ENCODE measurements at regions not wholly inside any gene's neighbourhood (a gene's known extent, or its start where the extent isn't known, plus 50 kb on each side); places are given as distances from the start of the nearest gene placed in this dataset.

DNA sequence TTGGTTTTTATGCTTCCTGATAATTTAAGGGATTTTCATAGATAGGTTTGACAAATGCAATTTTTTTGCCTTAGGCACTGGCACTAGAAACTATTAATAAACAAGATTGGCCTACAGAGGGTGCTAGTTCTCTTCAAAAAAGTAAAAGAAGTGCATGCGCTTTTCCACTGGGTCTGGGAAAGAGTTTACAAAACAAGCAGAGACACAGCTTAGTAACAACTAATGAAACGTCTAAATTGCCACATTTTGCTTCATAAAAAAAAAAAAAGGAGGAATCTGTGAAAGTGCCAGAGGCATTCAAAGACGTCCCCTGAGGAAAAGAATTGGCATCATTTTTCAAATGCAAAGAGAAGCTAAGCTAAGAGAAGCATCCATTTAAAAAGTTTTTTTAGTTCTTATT is 58.3 kb upstream of the EEA1 start:
- H3K9ac ChIP-seq, result no peak overlapping the region
- no peak overlapping the region for H3K4me2 ChIP-seq (ENCODE audit: low read length)
- H2AFZ ChIP-seq, result peak overlapping the region; percentile 69
- peaks cover 13% of the 10 kb centered on the region for H3K4me1 ChIP-seq
- H3K27me3 ChIP-seq (ENCODE audit: control insufficient read depth, insufficient read depth, low read length), result no peaks in the 10 kb centered on the region
- peak overlapping the region; percentile 52 for H3K27ac ChIP-seq
- no peaks in the 10 kb centered on the region for H3K9me3 ChIP-seq (ENCODE audit: control insufficient read depth, low read length)
- no peaks in the 10 kb centered on the region for H3K36me3 ChIP-seq (ENCODE audit: control insufficient read depth, insufficient read depth, low read length)
- no peak overlapping the region for H3K4me3 ChIP-seq (ENCODE audit: low read depth, low read length)
- peak; percentile 68 for TF ChIP-seq CTCF (IDR thresholded peaks at IDR 0.05)
- no peaks in the 10 kb centered on the region for H3K79me2 ChIP-seq

DNA sequence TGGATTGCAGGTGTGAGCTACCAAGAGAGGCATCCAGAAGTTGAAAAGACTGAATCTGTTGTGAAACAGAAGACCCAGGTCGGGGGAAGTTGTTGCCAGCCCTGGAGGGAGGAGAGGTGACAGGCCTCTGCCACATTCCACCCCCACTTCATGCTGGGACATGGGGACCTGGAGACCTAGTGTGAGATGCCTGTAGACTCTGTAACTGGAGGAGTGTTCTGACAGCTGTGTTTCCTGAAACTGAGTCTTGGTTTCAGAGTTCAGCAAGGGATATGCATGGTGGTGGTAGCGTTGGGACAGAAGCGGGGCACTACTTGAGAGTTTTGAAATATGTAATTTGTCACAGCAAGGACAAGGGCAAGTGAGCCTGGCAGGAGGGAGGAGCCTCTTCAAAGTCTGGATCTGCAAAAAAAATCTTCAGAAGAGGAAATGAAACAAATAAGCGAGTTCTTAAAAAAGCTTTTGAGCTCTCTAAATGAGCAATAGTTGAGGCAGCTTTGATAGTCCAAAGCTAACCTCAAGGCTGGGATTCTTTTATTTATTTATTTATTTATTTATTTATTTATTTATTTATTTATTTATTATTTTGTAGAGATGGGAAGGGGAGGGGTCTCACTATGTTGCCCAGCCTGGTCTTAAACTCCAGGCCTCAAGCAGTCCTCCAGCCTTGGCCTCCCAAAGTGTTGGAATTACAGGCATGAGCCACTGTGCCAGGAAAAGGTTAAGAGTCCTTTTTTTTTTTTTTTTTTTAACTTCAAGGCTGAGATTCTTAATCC is 58.9 kb upstream of the EEA1 start:
- H2AFZ ChIP-seq, result peak overlapping the region; percentile 69
- no peak overlapping the region for H3K4me2 ChIP-seq (ENCODE audit: low read length)
- H3K79me2 ChIP-seq, result no peaks in the 10 kb centered on the region
- no peak for TF ChIP-seq CTCF (IDR thresholded peaks at IDR 0.05)
- no peaks in the 10 kb centered on the region for H3K9me3 ChIP-seq (ENCODE audit: control insufficient read depth, low read length)
- no peak overlapping the region for H3K4me3 ChIP-seq (ENCODE audit: low read depth, low read length)
- H3K36me3 ChIP-seq (ENCODE audit: control insufficient read depth, insufficient read depth, low read length), result no peaks in the 10 kb centered on the region
- H3K4me1 ChIP-seq, result peaks cover 13% of the 10 kb centered on the region
- peak overlapping the region; percentile 52 for H3K27ac ChIP-seq
- H3K27me3 ChIP-seq (ENCODE audit: control insufficient read depth, insufficient read depth, low read length), result no peaks in the 10 kb centered on the region
- H3K9ac ChIP-seq, result no peak overlapping the region

- peak overlapping the region; percentile 22 for H3K27ac ChIP-seq
- H2AFZ ChIP-seq, result peak overlapping the region; percentile 54
- H3K4me2 ChIP-seq (ENCODE audit: low read length), result no peak overlapping the region
- H3K4me3 ChIP-seq (ENCODE audit: low read depth, low read length), result no peak overlapping the region
- no peak for TF ChIP-seq CTCF (IDR thresholded peaks at IDR 0.05)
- no peaks in the 10 kb centered on the region for H3K36me3 ChIP-seq (ENCODE audit: control insufficient read depth, insufficient read depth, low read length)
- H3K79me2 ChIP-seq, result no peaks in the 10 kb centered on the region
- H3K4me1 ChIP-seq, result peaks cover 13% of the 10 kb centered on the region
- H3K9me3 ChIP-seq (ENCODE audit: control insufficient read depth, low read length), result no peaks in the 10 kb centered on the region
- H3K9ac ChIP-seq, result no peak overlapping the region
- no peaks in the 10 kb centered on the region for H3K27me3 ChIP-seq (ENCODE audit: control insufficient read depth, insufficient read depth, low read length)
These were observed 59.6 kb upstream of the EEA1 start for GRCh38 chr12:92988622-92989130.

DNA sequence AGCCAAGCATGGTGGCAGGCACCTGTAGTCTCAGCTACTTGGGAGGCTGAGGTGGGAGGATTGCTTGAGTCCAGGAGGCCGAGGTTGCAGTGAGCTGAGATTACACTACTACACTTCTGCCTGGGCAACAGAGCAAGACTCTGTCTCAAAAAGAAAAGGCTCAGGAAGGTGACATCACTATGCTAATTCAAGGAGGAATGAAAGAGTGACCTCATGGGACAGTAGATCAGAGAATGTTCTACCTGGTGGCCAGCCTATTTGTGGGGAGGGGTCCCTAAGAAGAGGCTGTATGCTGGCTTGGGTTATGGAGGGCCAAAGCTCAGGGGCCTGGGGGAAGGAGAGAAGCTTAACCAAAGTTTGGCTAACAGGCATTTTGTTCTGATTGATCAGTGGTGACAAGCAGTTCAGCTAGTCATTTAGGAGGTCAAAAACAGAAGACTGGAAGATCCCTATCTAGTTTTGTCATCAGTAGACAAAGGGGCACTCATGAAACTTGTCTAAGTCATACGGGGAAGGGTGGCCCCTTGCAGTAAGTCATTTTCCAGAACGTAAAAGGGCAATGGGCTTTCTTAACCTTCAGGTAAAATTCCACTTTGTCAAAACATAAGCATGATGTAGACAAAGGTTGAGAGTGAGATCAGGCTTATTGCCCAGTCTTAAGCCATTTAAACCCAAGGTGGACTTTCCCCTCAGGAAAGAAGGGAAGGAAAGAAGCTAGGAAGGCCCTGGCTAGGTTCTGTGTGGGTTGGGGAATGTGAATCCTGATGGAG is 60.8 kb upstream of the EEA1 start:
- no peak for TF ChIP-seq CTCF (IDR thresholded peaks at IDR 0.05)
- no peaks in the 10 kb centered on the region for H3K79me2 ChIP-seq
- H3K4me2 ChIP-seq (ENCODE audit: low read length), result no peak overlapping the region
- no peaks in the 10 kb centered on the region for H3K36me3 ChIP-seq (ENCODE audit: control insufficient read depth, insufficient read depth, low read length)
- no peak overlapping the region for H3K9ac ChIP-seq
- H3K27me3 ChIP-seq (ENCODE audit: control insufficient read depth, insufficient read depth, low read length), result no peaks in the 10 kb centered on the region
- H3K4me1 ChIP-seq, result peaks cover 13% of the 10 kb centered on the region
- H3K27ac ChIP-seq, result no peak overlapping the region
- peak overlapping the region; percentile 36 for H2AFZ ChIP-seq
- no peaks in the 10 kb centered on the region for H3K9me3 ChIP-seq (ENCODE audit: control insufficient read depth, low read length)
- no peak overlapping the region for H3K4me3 ChIP-seq (ENCODE audit: low read depth, low read length)
